ENCODE measurements at regions not wholly inside any gene's neighbourhood (a gene's known extent, or its start where the extent isn't known, plus 50 kb on each side); places are given as distances from the start of the nearest gene placed in this dataset.

DNA sequence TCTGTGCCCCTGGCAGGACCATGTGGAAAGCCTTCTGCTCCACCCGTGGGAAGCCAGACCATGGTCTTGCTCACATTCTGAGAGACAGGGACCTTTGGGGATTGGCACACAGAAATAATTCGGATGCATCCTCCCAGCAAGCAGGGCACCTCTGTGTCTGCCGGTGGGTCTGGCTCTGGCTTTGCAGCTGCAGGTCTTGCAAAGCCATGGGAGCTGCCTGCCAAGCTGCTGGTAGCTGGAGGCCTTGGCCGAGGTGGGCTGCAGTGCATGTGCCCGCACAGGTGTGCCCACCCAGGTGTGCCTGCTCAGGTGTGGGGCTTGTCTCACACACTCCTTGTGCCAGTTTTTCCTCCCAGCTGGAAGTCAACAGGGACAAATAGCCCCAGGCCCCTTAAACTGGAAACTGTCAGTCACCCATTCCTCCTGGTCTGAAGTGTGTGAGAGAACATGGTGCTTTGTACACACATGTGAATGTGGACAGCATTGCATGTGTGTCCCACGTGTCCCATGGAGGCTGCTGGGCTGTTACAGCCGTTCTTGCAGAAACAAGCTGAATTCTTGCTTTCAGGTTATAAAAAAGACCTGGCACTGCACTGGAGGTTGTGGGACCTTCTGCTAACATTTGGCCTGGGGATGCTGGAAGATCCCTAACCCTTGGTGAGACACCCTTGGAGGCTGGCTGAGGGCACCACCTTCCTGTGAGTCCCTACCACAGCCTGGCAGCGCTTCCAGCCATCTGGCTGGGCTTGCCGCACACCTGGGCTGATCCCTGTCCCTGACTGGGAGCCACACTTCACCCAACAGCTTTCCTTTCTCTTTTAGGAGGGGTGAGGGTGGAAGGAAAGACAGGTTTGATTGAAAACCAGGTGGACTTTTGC, 54.9 kb upstream of the SMOC2 start:
- Histone ChIP-seq H3K36me3 (ENCODE audit: control insufficient read depth in 1 of 2, insufficient read depth in 2 of 2, low read length in 2 of 2) (no peaks in the 10 kb centered on the region), H3K14ac (ENCODE audit: low read length) (no peak overlapping the region), H2AFZ (ENCODE audit: insufficient read depth, low read length, poor library complexity) (no peak overlapping the region), H3K9ac (ENCODE audit: low read length) (no peak overlapping the region), H4K8ac (ENCODE audit: low read depth, low read length) (no peak overlapping the region), H2BK5ac (ENCODE audit: low read depth, low read length, poor library complexity) (no peak overlapping the region), H2BK12ac (ENCODE audit: low read length) (no peak overlapping the region), H3K4me3 (ENCODE audit: low read depth, low read length) (no peak overlapping the region), H2AK5ac (ENCODE audit: low read length) (no peak overlapping the region), H3K9me3 (ENCODE audit: insufficient read depth, low read depth, low read length) (peaks cover 11% of the 10 kb centered on the region), H3K18ac (ENCODE audit: low read length) (no peak overlapping the region), H4K91ac (ENCODE audit: low read depth, low read length) (no peak overlapping the region), H3K27me3 (ENCODE audit: insufficient read depth, low read length) (no peaks in the 10 kb centered on the region), H4K12ac (ENCODE audit: low read depth, low read length) (no peak overlapping the region), H3K4me1 (ENCODE audit: control insufficient read depth in 1 of 2, insufficient read depth in 2 of 2, low read length in 2 of 2) (no peaks in the 10 kb centered on the region), H3K4ac (ENCODE audit: low read depth, low read length) (no peak overlapping the region), H3K79me2 (ENCODE audit: control insufficient read depth, insufficient read depth, low read length, poor library complexity) (no peaks in the 10 kb centered on the region), H3K27ac (ENCODE audit: low read depth, low read length) (no peak overlapping the region), H3K79me1 (ENCODE audit: low read length) (no peaks in the 10 kb centered on the region), H3K23ac (ENCODE audit: low read length) (no peak overlapping the region), H3K4me2 (ENCODE audit: low read length) (no peak overlapping the region), H2BK120ac (ENCODE audit: insufficient read depth, low read length, poor library complexity) (no peak overlapping the region)
- no CpG with 5 or more reads among the region's 9 CpGs for WGBS (ENCODE audit: extremely low coverage, insufficient coverage, insufficient read length)
- DNase-seq = no peak

DNA sequence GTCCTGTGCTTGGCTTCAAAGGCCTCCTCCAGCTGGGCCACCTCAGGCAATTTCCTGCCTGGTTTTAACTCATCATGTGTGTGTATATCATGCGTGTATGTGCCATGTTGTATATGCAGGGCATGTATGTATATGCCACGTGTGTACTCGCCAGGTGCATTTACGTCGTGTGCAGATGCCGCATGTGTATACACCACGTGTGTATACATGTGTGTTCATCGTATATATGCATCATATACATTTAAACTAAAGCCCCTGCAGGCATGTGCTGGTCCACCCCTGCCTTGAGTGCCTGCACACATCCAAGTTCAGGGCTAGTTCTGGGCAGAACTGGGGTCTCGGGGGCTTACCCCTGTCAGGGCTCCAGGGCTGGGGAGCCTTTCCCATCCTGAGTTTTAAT, 54.0 kb upstream of the SMOC2 start:
- H3K18ac ChIP-seq (ENCODE audit: low read length) = no peak overlapping the region
- no peak overlapping the region for H2AK5ac ChIP-seq (ENCODE audit: low read length)
- DNase-seq = no peak
- H3K4me1 ChIP-seq (ENCODE audit: control insufficient read depth in 1 of 2, insufficient read depth in 2 of 2, low read length in 2 of 2) = no peaks in the 10 kb centered on the region
- no peak overlapping the region for H4K12ac ChIP-seq (ENCODE audit: low read depth, low read length)
- WGBS (ENCODE audit: extremely low coverage, insufficient coverage, insufficient read length) = no CpG with 5 or more reads among the region's 9 CpGs
- H3K9me3 ChIP-seq (ENCODE audit: insufficient read depth, low read depth, low read length) = peaks cover 11% of the 10 kb centered on the region
- H3K23ac ChIP-seq (ENCODE audit: low read length) = no peak overlapping the region
- H3K9ac ChIP-seq (ENCODE audit: low read length) = no peak overlapping the region
- no peaks in the 10 kb centered on the region for H3K79me1 ChIP-seq (ENCODE audit: low read length)
- no peaks in the 10 kb centered on the region for H3K36me3 ChIP-seq (ENCODE audit: control insufficient read depth in 1 of 2, insufficient read depth in 2 of 2, low read length in 2 of 2)
- no peak overlapping the region for H2AFZ ChIP-seq (ENCODE audit: insufficient read depth, low read length, poor library complexity)
- no peak overlapping the region for H4K8ac ChIP-seq (ENCODE audit: low read depth, low read length)
- H3K4me3 ChIP-seq (ENCODE audit: low read depth, low read length) = no peak overlapping the region
- no peak overlapping the region for H3K27ac ChIP-seq (ENCODE audit: low read depth, low read length)
- no peaks in the 10 kb centered on the region for H3K79me2 ChIP-seq (ENCODE audit: control insufficient read depth, insufficient read depth, low read length, poor library complexity)
- H3K4ac ChIP-seq (ENCODE audit: low read depth, low read length) = no peak overlapping the region
- no peak overlapping the region for H2BK120ac ChIP-seq (ENCODE audit: insufficient read depth, low read length, poor library complexity)
- no peak overlapping the region for H4K91ac ChIP-seq (ENCODE audit: low read depth, low read length)
- no peak overlapping the region for H2BK12ac ChIP-seq (ENCODE audit: low read length)
- no peak overlapping the region for H3K14ac ChIP-seq (ENCODE audit: low read length)
- H3K4me2 ChIP-seq (ENCODE audit: low read length) = no peak overlapping the region
- no peak overlapping the region for H2BK5ac ChIP-seq (ENCODE audit: low read depth, low read length, poor library complexity)
- H3K27me3 ChIP-seq (ENCODE audit: insufficient read depth, low read length) = no peaks in the 10 kb centered on the region

DNA sequence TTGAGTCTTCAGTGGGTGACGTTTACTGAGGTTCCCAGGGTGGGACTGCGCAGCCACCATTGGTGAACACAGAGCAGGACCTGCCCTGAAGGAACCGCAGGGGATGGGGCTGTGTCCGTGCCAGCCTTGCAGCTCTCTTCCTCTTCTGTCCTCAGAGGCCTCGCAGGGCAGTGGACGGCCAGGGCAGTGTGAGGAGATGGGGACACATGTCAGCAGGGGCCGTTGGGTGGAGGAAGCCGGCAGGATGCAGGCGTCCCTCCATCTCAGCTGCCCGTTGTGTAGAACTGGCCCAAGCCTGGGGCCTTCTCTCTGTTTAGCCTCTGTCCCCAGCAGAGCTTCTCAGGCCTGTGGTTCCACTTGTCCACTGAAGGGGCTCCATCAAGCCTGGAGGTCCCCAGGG, 53.6 kb upstream of the SMOC2 start:
- Histone ChIP-seq H4K91ac (ENCODE audit: low read depth, low read length) (no peak overlapping the region), H3K9me3 (ENCODE audit: insufficient read depth, low read depth, low read length) (peaks cover 11% of the 10 kb centered on the region), H3K4me1 (ENCODE audit: control insufficient read depth in 1 of 2, insufficient read depth in 2 of 2, low read length in 2 of 2) (no peaks in the 10 kb centered on the region), H3K27ac (ENCODE audit: low read depth, low read length) (no peak overlapping the region), H3K9ac (ENCODE audit: low read length) (no peak overlapping the region), H3K27me3 (ENCODE audit: insufficient read depth, low read length) (no peaks in the 10 kb centered on the region), H4K12ac (ENCODE audit: low read depth, low read length) (no peak overlapping the region), H2BK5ac (ENCODE audit: low read depth, low read length, poor library complexity) (no peak overlapping the region), H2BK12ac (ENCODE audit: low read length) (no peak overlapping the region), H2AK5ac (ENCODE audit: low read length) (no peak overlapping the region), H3K14ac (ENCODE audit: low read length) (no peak overlapping the region), H3K79me1 (ENCODE audit: low read length) (no peaks in the 10 kb centered on the region), H3K4me2 (ENCODE audit: low read length) (no peak overlapping the region), H3K36me3 (ENCODE audit: control insufficient read depth in 1 of 2, insufficient read depth in 2 of 2, low read length in 2 of 2) (no peaks in the 10 kb centered on the region), H4K8ac (ENCODE audit: low read depth, low read length) (no peak overlapping the region), H3K4ac (ENCODE audit: low read depth, low read length) (no peak overlapping the region), H2AFZ (ENCODE audit: insufficient read depth, low read length, poor library complexity) (no peak overlapping the region), H3K18ac (ENCODE audit: low read length) (no peak overlapping the region), H3K23ac (ENCODE audit: low read length) (no peak overlapping the region), H3K79me2 (ENCODE audit: control insufficient read depth, insufficient read depth, low read length, poor library complexity) (no peaks in the 10 kb centered on the region), H3K4me3 (ENCODE audit: low read depth, low read length) (no peak overlapping the region), H2BK120ac (ENCODE audit: insufficient read depth, low read length, poor library complexity) (no peak overlapping the region)
- no CpG with 5 or more reads among the region's 10 CpGs for WGBS (ENCODE audit: extremely low coverage, insufficient coverage, insufficient read length)
- no peak for DNase-seq

DNA sequence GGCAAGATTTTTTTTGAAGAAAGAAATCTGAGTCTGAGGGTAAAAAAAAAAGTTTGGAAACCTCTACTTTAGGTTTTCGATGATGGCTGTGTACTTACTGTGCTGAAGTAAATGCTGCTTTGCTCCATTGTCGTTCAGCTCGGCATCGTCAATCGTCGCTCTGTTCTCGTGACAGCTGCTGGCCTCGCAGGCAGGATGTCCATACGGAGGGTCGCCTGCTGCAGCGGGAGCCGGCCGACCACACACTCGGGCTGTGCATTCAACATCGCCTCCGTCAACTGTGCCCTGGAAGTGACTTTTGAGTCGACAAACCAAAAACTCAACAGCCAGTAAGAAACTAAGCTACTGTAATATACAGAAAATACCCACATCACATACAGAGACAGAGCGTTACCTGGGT, 53.1 kb upstream of the SMOC2 start:
- Histone ChIP-seq H3K27ac (ENCODE audit: low read depth, low read length) (no peak overlapping the region), H3K79me2 (ENCODE audit: control insufficient read depth, insufficient read depth, low read length, poor library complexity) (no peaks in the 10 kb centered on the region), H4K12ac (ENCODE audit: low read depth, low read length) (no peak overlapping the region), H3K27me3 (ENCODE audit: insufficient read depth, low read length) (no peaks in the 10 kb centered on the region), H3K9me3 (ENCODE audit: insufficient read depth, low read depth, low read length) (peaks cover 10% of the 10 kb centered on the region), H2AK5ac (ENCODE audit: low read length) (no peak overlapping the region), H4K91ac (ENCODE audit: low read depth, low read length) (no peak overlapping the region), H2BK120ac (ENCODE audit: insufficient read depth, low read length, poor library complexity) (no peak overlapping the region), H3K4me3 (ENCODE audit: low read depth, low read length) (no peak overlapping the region), H3K9ac (ENCODE audit: low read length) (no peak overlapping the region), H2BK12ac (ENCODE audit: low read length) (no peak overlapping the region), H2BK5ac (ENCODE audit: low read depth, low read length, poor library complexity) (no peak overlapping the region), H3K23ac (ENCODE audit: low read length) (no peak overlapping the region), H3K36me3 (ENCODE audit: control insufficient read depth in 1 of 2, insufficient read depth in 2 of 2, low read length in 2 of 2) (no peaks in the 10 kb centered on the region), H3K4me2 (ENCODE audit: low read length) (no peak overlapping the region), H3K4ac (ENCODE audit: low read depth, low read length) (no peak overlapping the region), H3K4me1 (ENCODE audit: control insufficient read depth in 1 of 2, insufficient read depth in 2 of 2, low read length in 2 of 2) (no peaks in the 10 kb centered on the region), H2AFZ (ENCODE audit: insufficient read depth, low read length, poor library complexity) (no peak overlapping the region), H4K8ac (ENCODE audit: low read depth, low read length) (no peak overlapping the region), H3K79me1 (ENCODE audit: low read length) (no peaks in the 10 kb centered on the region), H3K14ac (ENCODE audit: low read length) (no peak overlapping the region), H3K18ac (ENCODE audit: low read length) (no peak overlapping the region)
- no CpG with 5 or more reads among the region's 18 CpGs for WGBS (ENCODE audit: extremely low coverage, insufficient coverage, insufficient read length)
- no peak for DNase-seq
